ENCODE measurements at regions not wholly inside any gene's neighbourhood (a gene's known extent, or its start where the extent isn't known, plus 50 kb on each side); places are given as distances from the start of the nearest gene placed in this dataset.

DNA sequence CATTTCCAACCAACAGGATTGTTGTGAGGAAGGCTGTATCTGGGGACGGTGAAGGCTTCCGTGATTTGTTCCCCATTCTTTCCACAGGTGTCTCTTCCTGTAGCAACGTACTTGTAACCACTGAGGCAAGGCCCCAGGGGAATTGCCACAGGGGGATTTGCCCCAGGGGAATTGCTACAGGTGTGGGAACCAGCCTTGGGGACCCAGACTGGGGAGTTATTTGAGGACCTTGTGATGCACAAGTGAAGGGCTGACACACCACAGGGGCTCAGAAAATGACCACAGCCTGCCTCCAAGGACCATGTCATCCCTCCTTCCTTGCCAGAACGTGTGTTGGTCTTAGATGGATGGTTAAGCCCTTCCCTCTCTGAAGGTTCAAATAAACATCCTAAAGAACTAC, 131.4 kb upstream of the RGS6 start:
- DNase-seq = no peak
- peaks cover 2% of the 10 kb centered on the region for H3K27me3 Mint-ChIP-seq (ENCODE audit: low read depth)
- Histone ChIP-seq H3K23me2 (ENCODE audit: insufficient read length, low read depth, low read length, poor library complexity, severe bottlenecking) (no peaks in the 10 kb centered on the region), H3K4ac (ENCODE audit: low read depth, low read length) (no peak overlapping the region), H3K27me3 (ENCODE audit: insufficient read depth, low read length) (no peaks in the 10 kb centered on the region), H2BK20ac (ENCODE audit: low read depth, low read length, poor library complexity, severe bottlenecking) (no peak overlapping the region), H3K56ac (ENCODE audit: insufficient read length, low read depth, low read length) (no peak overlapping the region), H3K27ac (ENCODE audit: insufficient read length, low read depth, low read length) (no peak overlapping the region), H2BK120ac (ENCODE audit: low read depth, low read length, poor library complexity, severe bottlenecking) (no peak overlapping the region), H2BK5ac (ENCODE audit: insufficient read length, low read length) (no peak overlapping the region), H4K91ac (ENCODE audit: insufficient read length, low read depth, low read length) (no peak overlapping the region), H4K20me1 (ENCODE audit: control insufficient read depth, insufficient read depth, insufficient read length) (no peaks in the 10 kb centered on the region), H3K4me2 (ENCODE audit: insufficient read depth, insufficient read length, low read length) (no peak overlapping the region), H2AK5ac (ENCODE audit: insufficient read length, low read length) (no peak overlapping the region), H3K9ac (ENCODE audit: extremely low read depth, insufficient read length, low read length) (no peak overlapping the region), H2BK12ac (ENCODE audit: insufficient read length, low read depth, low read length) (no peak overlapping the region), H3K18ac (ENCODE audit: insufficient read length, low read depth, low read length) (no peak overlapping the region), H2BK15ac (ENCODE audit: low read depth, low read length) (no peak overlapping the region), H4K5ac (ENCODE audit: insufficient read length, low read depth, low read length) (no peak overlapping the region), H3K4me1 (ENCODE audit: insufficient read depth, low read length) (no peaks in the 10 kb centered on the region), H3K79me2 (ENCODE audit: insufficient read depth, low read length) (no peaks in the 10 kb centered on the region), H2AFZ (ENCODE audit: low read length) (no peak overlapping the region), H3K23ac (ENCODE audit: insufficient read length, low read depth, low read length) (no peak overlapping the region), H3T11ph (ENCODE audit: low read length) (no peak overlapping the region), H3K9me3 (ENCODE audit: control insufficient read depth, low read depth, low read length) (no peaks in the 10 kb centered on the region), H3K14ac (ENCODE audit: insufficient read depth, low read length) (no peak overlapping the region), H3K79me1 (ENCODE audit: insufficient read depth, low read depth, low read length, poor library complexity, severe bottlenecking) (no peaks in the 10 kb centered on the region), H4K8ac (replicated peaks; ENCODE audit: insufficient read length, low read depth, low read length) (no peak overlapping the region)
- TF ChIP-seq, protein P1, sequence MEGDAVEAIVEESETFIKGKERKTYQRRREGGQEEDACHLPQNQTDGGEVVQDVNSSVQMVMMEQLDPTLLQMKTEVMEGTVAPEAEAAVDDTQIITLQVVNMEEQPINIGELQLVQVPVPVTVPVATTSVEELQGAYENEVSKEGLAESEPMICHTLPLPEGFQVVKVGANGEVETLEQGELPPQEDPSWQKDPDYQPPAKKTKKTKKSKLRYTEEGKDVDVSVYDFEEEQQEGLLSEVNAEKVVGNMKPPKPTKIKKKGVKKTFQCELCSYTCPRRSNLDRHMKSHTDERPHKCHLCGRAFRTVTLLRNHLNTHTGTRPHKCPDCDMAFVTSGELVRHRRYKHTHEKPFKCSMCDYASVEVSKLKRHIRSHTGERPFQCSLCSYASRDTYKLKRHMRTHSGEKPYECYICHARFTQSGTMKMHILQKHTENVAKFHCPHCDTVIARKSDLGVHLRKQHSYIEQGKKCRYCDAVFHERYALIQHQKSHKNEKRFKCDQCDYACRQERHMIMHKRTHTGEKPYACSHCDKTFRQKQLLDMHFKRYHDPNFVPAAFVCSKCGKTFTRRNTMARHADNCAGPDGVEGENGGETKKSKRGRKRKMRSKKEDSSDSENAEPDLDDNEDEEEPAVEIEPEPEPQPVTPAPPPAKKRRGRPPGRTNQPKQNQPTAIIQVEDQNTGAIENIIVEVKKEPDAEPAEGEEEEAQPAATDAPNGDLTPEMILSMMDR (conservative IDR thresholded peaks at IDR 0.05) = no peak
- no peak overlapping the region for H3K27ac Mint-ChIP-seq
- no peaks in the 10 kb centered on the region; a peak in 1 of 7 replicates for H3K36me3 Mint-ChIP-seq (ENCODE audit: insufficient read depth in 1 of 3, low read depth in 3 of 3)
- no peaks in the 10 kb centered on the region for H3K9me3 Mint-ChIP-seq
- no peak overlapping the region for H3K4me3 Mint-ChIP-seq
- H3K4me1 Mint-ChIP-seq = peaks cover 17 to 18% of the 10 kb centered on the region in 2 experiments
- WGBS (ENCODE audit: extremely low coverage, insufficient read length, low lambda C conversion rate) = no CpG with 5 or more reads among the region's 4 CpGs
